HG03439 (cell line): ENCODE measurements at regions not wholly inside any gene's neighbourhood (a gene's known extent, or its start where the extent isn't known, plus 50 kb on each side); places are given as distances from the start of the nearest gene placed in this dataset.
"Not testable (repeated sequence)": the region's sequence is repeated elsewhere in the genome, so short reads cannot be mapped to it uniquely, and the experiment has no call there.

Experiments
- ATAC-seq: cut with Tn5 transposase; IDR thresholded peaks from one replicate; pipeline ENCODE4 v1.9.1; 2021; ENCODE audit warnings: mild to moderate bottlenecking, moderate library complexity; ENCODE audit not compliant: unreplicated experiment

DNA sequence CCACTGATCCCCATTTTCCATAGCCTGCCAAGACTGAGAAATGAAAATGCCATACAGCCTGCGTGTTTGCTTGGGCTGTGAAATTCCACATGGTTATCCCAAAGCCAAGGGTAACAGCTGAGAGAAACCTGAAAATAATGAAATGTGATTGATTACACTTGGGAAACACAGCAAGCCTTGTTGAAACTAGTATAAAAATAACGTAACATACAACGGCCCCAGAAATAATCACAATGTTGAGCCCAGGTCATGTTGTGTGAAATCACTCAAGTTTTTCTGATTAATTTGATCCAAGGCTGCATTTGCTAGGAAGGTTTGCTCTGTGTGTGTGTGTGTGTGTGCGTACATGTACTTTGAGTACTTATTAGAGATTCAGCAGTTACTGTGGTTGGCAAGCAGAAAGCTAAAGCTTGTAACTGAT is 269.0 kb downstream of the OXSM start:
- ATAC-seq = no peak

DNA sequence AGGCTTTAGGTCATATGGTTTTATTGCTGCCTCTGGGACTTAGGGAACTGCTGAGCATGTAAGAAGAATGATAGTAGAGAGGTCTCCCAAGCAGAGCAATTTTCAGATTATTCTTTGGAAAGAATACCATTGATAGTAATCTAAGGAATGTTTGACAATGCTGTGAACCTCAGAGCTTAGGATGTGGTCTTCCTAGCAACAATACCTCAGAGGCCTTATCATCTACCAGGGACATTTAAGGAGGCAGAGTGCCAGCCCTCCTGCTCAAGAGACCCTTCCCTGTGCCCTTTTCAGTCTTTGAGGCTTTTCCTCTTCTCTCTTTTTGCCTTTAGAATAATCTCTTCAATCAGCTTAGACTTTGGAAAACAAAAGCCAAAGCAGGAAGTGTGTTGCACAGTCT is 272.1 kb downstream of the OXSM start:
- ATAC-seq = no peak

DNA sequence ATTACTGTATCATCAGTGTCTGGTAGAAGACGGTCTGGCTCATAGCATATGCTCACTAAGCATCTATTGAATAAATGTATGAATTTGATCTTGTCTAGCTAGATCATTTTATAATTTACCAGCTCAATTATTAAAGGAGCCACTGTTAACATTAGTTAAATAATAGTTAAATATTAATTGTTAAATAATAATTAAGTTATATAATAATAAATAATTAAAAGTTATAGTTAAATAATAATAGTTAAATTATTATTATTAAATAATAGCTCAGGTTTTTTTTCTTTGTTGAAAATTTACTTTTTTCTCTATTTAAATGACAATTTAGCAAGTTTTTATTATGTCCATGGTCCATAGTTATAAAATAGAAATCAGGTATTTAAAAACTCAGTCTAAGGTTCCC is 274.4 kb downstream of the OXSM start:
- ATAC-seq = no peak

DNA sequence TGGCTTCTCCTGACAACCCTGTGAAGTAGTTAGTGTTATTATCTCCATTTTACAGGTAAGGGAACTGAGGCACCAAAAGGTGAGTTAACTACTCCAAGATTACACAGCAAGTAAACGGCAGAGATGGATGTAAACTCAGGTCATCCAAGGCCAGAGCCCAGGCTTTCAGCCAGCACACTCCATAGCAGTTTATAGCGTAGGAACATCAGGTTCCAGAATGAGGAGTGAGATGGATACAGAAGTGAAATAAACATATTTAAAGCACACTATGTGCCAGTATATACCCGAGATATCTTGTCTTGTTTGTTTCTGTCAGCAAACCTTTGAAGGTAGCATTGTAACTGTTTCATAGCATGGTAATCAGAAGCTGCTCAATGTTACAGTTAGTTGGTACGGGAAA is 279.0 kb downstream of the OXSM start:
- no peak for ATAC-seq

DNA sequence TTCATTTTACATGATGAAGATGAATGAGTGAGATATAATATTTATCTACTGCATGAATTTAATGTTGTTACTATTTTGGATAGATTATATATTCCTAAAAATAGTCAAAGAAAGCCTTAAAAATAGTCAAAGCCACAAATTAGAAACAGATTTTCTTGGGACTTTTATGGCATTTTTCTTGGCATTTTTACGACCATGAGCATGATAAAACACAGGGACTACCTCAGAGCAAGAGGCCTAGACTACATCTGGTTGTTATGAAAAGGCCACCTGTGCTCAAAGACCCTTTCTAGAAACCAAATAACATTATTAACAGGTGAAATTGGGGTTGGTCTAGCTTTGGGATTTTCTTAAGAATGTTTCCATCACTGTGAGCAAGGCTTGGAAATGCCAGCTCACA is 281.0 kb downstream of the OXSM start:
- ATAC-seq = no peak

DNA sequence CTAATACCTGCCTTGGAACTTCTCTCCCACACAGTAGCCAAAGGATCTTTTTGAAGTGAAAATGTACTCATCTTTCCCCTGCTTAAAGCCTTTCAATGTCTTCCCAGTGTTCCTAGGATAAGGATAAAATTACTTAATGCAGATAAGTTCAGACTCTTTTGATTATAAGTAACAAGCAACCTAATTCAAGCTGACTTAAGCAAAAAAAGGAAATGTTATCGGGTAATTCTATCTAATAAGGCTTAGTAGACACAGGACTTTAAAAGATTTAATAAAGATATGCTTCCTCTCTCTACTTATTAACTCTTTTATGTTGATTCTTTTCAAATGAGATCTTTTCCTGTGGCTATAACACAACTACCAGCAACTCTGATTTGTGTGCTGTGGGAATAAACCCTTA is 284.2 kb downstream of the OXSM start:
- no peak for ATAC-seq

DNA sequence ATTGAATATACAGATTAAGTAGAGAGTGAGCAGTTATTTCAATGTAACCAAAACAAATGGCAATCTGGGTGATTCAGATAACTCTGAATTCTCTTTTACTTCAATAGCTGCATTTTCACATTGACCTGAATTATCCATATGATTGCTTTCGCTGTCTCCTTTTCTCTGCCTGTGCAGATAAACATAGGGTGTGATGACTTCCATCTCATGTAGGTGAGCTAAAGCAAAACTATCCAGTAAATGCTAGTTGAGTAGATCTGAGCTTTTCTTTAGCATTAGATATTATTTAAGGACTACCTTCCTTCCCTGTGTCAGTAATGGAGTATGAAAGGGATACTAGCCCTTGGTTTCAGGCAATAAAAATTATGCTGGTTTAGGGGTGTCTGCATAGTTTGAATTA is 288.6 kb downstream of the OXSM start:
- no peak for ATAC-seq

DNA sequence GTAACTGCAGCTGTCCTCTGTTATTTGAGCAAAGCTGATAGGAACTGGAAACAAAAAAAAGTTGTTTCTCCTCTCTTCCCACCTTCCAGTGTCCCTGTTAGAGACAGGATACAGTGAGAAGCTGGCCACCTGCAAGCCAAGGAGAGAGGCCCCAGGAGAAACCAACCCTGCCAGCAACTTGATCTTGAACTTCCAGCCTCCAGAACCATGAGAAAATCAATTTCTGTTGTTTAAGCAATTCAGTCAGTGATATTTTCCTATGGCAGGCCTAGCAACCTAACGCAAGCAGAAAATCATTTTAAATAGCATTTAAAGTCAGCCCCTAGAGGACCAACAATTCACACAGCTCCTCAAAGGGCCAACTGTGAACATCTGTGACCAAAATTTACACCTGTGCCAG is 291.3 kb downstream of the OXSM start:
- no peak for ATAC-seq

DNA sequence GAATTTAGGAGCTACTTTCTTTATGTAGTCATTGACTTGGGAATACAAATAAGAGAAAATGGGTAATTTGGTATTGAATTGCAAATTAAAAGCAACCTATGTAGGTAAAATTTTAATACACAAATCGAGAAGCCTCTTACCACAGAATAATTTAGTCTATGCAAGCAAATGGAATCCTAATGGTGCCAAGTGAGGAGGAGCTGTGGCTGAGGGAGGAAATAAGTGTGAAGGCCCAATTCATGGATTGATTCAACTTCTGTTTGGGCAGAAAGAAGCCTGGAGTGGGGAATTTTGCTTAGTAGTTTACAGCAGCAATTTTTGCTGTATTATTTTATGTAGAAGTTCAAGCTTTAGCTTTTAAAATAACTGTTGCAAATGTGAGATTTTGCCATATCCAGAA is 291.9 kb downstream of the OXSM start:
- no peak for ATAC-seq

DNA sequence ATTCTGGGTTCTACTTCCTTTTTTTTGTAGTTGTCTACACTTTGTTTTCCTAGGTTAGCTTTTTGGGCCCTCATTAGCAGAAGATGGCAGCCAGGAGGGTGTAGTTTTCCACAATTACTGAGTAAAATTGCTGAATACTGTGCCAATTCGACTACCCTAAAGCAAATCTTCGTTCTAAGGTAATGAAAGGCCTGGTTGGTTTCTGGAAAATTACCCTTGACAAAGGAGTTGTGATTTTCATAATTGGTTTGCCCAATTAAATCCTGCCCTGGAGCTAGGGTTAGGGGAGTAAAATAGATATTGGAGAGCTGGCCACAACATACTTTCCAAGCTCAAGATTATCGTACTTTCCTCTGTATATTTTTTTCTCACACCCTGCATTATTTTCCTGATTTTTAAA is 293.0 kb downstream of the OXSM start:
- no peak for ATAC-seq

DNA sequence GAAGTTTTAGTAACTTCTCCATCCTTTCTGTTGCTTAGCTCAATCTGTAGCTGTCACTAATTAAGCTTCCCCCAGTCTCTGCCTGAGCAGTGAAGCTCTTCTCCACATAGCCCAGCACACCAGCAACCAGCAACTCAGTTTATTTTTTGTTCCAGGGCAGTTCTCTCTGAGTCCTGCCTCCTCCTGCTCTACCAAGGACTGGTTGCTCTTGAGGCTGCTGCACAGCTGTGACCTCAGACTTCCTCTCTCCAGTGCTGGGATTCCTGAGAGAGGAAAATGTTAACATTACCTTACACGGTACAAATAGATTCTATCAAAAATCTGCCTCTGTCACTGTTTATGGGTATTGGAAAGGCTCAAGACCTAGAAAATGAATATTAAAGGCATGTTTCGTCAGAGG is 294.7 kb downstream of the OXSM start:
- no peak for ATAC-seq

DNA sequence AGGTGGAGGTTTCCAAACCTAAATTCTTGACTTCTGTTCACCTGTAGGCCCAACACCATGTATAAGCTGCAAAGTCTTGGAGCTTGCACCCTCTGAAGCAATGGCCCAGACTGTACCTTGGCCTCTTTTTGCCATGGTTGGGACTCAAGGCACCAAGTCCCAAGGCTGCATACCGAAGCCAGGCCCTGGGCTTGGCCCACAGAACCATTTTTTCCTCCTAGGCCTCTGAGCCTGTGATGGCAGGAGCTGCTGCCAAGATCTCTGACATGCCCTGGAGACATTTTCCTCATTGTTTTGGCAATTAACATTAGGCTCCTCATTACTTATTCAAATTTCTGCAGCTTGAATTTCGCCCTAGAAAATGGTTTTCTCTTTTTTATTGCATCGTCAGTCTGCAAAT is 297.9 kb downstream of the OXSM start:
- ATAC-seq = no peak

DNA sequence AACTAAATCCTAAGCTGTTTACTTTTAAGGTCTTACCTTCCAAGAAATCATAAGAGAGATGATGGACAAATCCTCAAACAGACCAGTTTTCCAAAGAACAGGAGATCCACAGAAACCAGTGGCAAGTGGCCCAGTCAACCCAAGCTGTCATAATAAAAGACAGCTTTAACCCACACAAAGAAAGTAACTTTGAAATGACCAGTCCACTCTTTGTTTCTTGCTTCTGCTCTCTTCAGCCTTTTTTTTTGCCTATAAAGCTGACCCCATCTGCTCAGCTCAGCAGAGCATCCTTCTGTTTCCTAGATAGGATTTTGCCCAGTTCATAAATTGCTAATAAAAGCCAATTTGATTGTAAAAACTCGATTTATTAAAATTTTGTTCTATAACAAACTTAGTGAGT is 299.4 kb downstream of the OXSM start:
- no peak for ATAC-seq

DNA sequence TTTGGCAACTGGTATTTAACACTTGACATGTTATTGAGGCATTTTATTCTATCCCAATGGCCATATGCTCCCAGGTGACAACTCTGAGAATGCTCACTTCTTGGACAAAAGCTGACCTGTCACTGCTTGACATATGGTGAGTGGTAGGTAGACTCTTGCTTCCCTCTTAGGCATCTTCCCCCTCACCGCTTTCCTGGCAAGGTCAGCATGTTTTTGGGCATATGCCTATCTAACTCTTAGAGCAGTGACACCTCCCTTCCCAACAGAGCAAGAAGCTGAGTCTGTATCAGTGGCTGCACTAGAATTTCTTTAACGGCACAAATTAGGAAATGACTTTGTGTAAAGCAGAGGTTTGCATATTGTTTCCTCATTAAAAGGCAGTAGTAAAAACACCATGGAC is 300.7 kb downstream of the OXSM start:
- no peak for ATAC-seq

DNA sequence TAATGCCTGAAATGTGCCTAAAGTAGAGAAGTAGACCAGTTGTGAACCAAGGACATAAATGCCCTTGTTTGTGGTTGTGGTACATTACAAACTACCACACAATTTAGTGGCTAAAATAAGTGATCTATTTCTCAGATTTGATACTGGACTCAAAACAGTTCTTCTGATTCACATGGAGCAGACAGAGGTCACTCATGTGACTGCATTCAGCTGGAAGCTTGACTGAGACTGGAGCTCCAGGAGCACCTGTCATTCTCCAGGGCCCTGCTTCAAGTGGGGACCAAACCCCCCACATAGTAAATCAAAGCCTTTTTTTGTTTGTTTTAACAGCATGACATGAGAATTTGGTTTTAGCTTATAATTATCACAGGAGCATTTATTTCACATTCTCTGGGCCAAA is 301.2 kb downstream of the OXSM start:
- no peak for ATAC-seq

DNA sequence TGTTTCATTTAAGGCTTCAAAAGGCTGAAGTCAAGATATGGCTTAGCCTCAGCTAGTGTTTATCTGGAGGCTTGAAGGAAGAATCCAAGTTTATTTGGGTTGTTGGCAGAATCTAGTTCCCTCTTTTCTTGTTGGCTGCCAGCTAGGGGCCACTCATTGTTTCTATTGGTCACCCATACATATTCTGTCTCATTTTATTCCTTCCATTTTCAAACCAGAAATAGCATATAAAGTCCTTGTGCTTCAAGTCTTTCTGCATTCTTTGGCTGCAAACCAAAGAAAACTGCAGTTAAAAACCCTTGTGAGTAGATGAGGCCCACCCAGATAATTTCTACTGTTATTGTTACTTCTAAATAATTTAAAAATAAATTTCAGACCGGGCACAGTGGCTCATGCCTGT is 301.7 kb downstream of the OXSM start:
- no peak for ATAC-seq

DNA sequence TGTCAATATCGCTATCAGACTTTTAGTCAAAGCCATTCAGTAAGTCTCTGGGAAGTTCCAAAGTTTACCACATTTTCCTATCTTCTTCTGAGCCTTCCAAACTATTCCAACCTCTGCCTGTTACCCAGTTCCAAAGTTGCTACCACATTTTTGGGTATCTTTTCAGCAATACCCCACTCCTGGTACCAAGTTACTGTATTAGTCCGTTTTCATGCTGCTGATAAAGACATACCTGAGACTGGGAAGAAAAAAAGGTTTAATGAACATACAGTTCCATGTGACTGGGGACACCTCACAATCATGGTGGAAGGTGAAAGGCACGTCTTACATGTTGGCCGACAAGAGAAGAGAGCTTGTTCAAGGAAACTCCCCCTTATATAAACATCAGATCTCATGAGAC is 307.2 kb downstream of the OXSM start:
- not testable (repeated sequence) for ATAC-seq

DNA sequence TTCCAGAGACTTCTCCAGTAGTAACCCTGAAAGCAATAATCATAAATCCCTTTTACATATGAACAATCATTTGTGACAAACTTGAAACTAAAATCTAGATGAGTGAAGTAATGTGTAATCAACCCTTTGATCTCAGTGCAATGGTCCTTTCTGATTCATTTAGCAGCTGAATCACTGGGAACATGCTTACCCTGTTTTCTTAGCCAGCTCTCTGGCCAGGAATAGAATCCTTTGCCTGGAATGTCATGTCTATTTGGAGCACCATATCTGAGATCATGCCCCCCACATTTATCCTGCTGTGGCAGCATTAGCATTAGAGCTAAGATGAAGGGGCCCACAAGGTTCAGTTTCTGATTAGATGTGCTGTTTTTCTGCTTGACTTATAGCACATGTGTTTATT is 309.8 kb downstream of the OXSM start:
- no peak for ATAC-seq

DNA sequence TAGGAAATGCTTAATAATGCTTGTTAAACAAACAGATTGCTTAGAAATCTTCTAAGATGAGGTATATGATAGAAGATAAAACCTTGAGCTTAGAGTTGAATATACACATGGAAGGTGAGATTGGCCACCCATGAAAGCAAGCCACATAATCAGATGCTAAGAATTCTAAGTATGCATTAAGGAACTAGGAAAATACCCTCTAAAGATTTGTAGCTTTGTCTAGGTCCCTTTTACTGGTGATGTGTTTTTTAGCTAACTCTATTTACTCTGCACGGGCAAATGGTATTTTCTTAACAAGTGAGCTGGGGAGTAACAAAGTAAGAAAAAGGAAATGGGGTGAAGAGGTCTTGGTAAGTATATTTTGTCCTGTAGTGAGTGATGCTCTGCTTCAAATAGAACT is 310.3 kb downstream of the OXSM start:
- ATAC-seq = no peak

DNA sequence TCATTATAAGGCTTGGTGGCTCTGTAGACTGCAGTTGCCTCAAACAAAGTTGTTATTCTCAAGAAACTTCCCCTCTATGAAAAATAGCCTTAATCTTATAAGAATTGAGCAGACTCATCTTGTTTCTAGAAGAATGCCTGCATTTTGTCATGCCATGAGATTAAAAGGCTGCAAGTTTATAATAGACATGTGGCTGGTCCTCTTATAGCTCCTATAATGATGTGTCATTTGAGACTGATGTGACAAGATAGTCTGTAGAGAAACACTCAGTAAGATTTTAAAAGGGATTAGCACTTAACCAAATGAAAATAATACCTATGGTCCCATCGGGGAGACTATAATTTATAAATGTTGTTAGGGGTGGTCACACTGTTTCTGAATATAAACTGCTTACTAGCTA is 312.5 kb downstream of the OXSM start:
- ATAC-seq = no peak

DNA sequence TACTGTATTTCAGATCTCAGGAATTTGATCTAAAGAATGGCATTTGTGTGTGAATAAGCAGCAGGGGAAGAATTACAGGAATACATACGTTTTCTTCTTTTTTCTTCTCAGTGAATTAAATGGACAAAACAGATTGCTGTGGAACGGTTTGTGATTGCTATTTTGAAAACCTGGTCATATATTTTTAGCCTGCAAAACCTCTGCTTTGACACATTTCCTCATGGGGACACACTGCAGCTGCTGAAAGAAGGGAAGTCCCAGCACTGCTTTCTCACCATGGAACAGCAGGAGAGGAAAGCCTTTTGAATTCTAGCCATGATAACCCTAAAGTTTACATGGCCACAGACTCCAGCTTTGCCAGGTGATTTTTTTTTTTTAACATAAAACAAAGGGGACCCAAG is 315.0 kb downstream of the OXSM start:
- ATAC-seq = no peak

DNA sequence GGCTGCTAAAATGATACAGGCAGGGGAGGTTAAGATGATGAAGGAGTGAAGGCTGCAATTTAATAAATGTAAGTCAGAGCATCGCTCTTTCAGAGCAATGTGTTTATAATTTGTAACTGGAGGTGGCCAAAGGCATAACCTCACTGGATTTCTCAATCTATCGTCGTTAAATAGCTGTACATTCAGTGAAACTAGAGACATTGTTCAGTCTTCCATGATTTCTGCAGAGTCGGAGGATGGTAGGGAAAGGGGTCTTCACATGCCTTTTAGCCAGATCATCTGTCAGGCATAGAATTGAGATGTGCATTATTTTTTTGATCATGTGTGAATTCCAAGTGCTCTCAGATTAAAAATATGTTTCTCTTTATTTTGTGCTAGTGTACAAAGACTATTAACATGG is 315.4 kb downstream of the OXSM start:
- ATAC-seq = no peak

DNA sequence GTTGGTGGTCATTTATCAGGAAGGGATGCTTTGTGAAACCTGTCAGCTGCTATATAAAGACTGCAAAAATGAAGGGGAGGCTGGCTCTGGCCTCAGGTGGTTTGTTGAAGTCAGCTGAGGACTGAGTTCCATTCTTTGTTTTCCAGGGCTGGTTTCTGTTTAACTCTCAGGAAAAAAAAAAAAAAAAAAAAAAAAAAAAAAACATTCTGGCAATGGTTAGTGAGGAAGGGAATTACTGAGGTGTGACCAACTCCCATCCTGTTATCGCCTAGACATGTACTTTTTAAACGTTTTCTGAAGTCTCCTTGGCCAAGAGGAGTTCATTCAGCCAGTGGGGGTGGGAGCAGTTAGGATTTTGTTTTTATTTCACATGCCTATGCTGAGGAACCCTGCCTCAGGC is 316.3 kb downstream of the OXSM start:
- no peak for ATAC-seq

DNA sequence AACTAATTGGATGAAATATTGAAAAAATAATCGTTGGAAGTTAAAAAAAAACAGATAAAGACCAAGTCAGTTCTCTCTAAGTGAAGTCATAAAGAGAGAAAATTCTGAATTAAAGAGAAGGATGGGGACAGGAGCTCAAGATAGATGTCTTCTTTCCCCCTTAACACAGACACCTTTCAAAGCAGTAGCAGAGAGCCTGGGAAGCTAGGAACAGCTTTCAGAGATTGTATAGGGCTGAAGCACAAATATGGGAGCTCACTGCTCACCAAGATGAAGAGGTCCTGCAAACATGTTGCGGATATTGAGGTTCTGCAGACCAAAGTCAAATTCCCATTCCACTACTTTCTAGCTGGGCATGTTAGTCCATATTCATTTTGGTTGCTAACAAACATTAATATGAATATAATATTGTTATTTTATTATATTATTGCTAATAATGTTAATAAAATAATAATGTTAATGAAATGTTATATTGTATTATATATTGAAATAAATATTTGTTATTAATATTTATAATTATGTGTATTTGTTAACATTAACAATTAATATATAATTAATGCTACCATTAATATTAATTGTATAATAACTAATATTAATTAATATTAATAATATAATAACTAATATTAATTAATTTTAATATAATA is 319.1 kb downstream of the OXSM start:
- ATAC-seq = no peak
